ENCODE measurements at regions not wholly inside any gene's neighbourhood (a gene's known extent, or its start where the extent isn't known, plus 50 kb on each side); places are given as distances from the start of the nearest gene placed in this dataset.

DNA sequence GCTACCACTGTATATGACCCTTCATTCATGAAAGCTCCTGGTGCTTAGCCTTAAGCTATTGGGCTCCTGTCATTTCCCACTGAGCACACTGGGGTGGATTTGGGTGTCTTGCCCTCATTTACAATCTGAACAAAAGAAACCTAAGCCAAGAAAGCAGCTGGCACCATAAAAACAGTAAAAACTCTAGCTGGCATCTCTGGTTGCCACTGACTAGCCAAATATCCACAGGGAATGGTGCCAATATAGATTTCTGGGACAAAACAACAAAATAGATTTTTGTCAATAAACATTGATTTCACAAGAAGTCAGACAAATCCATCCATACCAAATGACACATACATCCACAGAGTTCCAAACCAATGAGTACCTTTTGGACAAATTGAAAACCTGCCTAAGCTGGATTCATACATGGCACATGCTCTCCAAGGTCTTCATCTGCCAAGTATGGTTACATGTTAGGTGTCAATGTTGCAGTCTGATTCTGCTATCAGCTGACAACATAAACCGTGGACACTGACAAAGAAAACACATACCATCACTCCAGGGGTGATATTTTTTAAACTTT, 1081.5 kb upstream of the ZEB2 start:
- in situ Hi-C loops (cut with HindIII; ENCODE audit: low pct_unique_long_range_greater_than_20kb, low sequenced_read_pairs): no loop called here
- no peak for ATAC-seq
- POLR2A ChIA-PET: no interaction called here

GRCh38 chr2:145600811-145601210, 1080.9 kb upstream of the ZEB2 start:
- TF ChIP-seq POLR2AphosphoS5 (IDR thresholded peaks at IDR 0.05; ENCODE audit: low read depth, low read length): no peak
- no peak for TF ChIP-seq CTCF (IDR thresholded peaks at IDR 0.05)
- TF ChIP-seq, protein P1, sequence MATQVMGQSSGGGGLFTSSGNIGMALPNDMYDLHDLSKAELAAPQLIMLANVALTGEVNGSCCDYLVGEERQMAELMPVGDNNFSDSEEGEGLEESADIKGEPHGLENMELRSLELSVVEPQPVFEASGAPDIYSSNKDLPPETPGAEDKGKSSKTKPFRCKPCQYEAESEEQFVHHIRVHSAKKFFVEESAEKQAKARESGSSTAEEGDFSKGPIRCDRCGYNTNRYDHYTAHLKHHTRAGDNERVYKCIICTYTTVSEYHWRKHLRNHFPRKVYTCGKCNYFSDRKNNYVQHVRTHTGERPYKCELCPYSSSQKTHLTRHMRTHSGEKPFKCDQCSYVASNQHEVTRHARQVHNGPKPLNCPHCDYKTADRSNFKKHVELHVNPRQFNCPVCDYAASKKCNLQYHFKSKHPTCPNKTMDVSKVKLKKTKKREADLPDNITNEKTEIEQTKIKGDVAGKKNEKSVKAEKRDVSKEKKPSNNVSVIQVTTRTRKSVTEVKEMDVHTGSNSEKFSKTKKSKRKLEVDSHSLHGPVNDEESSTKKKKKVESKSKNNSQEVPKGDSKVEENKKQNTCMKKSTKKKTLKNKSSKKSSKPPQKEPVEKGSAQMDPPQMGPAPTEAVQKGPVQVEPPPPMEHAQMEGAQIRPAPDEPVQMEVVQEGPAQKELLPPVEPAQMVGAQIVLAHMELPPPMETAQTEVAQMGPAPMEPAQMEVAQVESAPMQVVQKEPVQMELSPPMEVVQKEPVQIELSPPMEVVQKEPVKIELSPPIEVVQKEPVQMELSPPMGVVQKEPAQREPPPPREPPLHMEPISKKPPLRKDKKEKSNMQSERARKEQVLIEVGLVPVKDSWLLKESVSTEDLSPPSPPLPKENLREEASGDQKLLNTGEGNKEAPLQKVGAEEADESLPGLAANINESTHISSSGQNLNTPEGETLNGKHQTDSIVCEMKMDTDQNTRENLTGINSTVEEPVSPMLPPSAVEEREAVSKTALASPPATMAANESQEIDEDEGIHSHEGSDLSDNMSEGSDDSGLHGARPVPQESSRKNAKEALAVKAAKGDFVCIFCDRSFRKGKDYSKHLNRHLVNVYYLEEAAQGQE (IDR thresholded peaks at IDR 0.05; ENCODE audit: insufficient read depth in 1 of 2, low read depth in 2 of 2, low read length in 1 of 2): no peak
- TF ChIP-seq TCF7L2 (IDR thresholded peaks at IDR 0.05; ENCODE audit: low read depth, low read length): no peak
- no peak for TF ChIP-seq SIN3A (IDR thresholded peaks at IDR 0.05; ENCODE audit: borderline replicate concordance, insufficient read depth, low read depth, low read length)
- no peaks in the 10 kb centered on the region for H3K9me3 ChIP-seq (ENCODE audit: control insufficient read depth, insufficient read depth, low read depth, low read length)
- DNase-seq (ENCODE audit: low read depth, low spot score): no peak
- no peaks in the 10 kb centered on the region for H3K27me3 ChIP-seq (ENCODE audit: control insufficient read depth, insufficient read depth, low read length)
- H3K4me1 ChIP-seq (ENCODE audit: control insufficient read depth, insufficient read depth, low read length): no peaks in the 10 kb centered on the region
- intact Hi-C loops (cut with micrococcal nuclease; ENCODE audit: unreplicated experiment): no loop called here
- no peak overlapping the region for H3K4me3 ChIP-seq (ENCODE audit: low read depth in 2 of 2, low read length in 2 of 2)
- POLR2A ChIA-PET: no interaction called here
- no peak overlapping the region for H3K27ac ChIP-seq (ENCODE audit: low read length)
- in situ Hi-C loops (cut with HindIII; ENCODE audit: low pct_unique_long_range_greater_than_20kb, low sequenced_read_pairs): no loop called here
- CTCF ChIA-PET: no interaction called here
- BruUV-seq (replicated peaks): no TSS peak
- H3K36me3 ChIP-seq (ENCODE audit: control insufficient read depth, insufficient read depth, low read length): no peaks in the 10 kb centered on the region
- ATAC-seq: no peak

More for the DNA sequence above, 1081.5 kb upstream of the ZEB2 start:
- Histone ChIP-seq H3K4me1 (ENCODE audit: control insufficient read depth, insufficient read depth, low read length) (no peaks in the 10 kb centered on the region), H3K9me3 (ENCODE audit: control insufficient read depth, insufficient read depth, low read depth, low read length) (no peaks in the 10 kb centered on the region), H3K36me3 (ENCODE audit: control insufficient read depth, insufficient read depth, low read length) (no peaks in the 10 kb centered on the region), H3K27ac (ENCODE audit: low read length) (no peak overlapping the region), H3K27me3 (ENCODE audit: control insufficient read depth, insufficient read depth, low read length) (no peaks in the 10 kb centered on the region), H3K4me3 (ENCODE audit: low read depth in 2 of 2, low read length in 2 of 2) (no peak overlapping the region)
- BruUV-seq (replicated peaks): no TSS peak
- DNase-seq (ENCODE audit: low read depth, low spot score): no peak
- CTCF ChIA-PET: no interaction called here
- intact Hi-C loops (cut with micrococcal nuclease; ENCODE audit: unreplicated experiment): no loop called here
- no peak for TF ChIP-seq CTCF (IDR thresholded peaks at IDR 0.05)
- TF ChIP-seq, protein P1 (IDR thresholded peaks at IDR 0.05; ENCODE audit: insufficient read depth in 1 of 2, low read depth in 2 of 2, low read length in 1 of 2): no peak
- TF ChIP-seq POLR2AphosphoS5 (IDR thresholded peaks at IDR 0.05; ENCODE audit: low read depth, low read length): no peak
- TF ChIP-seq TCF7L2 (IDR thresholded peaks at IDR 0.05; ENCODE audit: low read depth, low read length): no peak
